ENCODE measurements at regions not wholly inside any gene's neighbourhood (a gene's known extent, or its start where the extent isn't known, plus 50 kb on each side); places are given as distances from the start of the nearest gene placed in this dataset.

GRCh38 chr9:28810388-28811075 lies 1237.3 kb upstream of the C9orf72 start:
- no peak for TF ChIP-seq CTCF (IDR thresholded peaks at IDR 0.05)
- TF ChIP-seq POLR2A (IDR thresholded peaks at IDR 0.05), result no peak

All from thyroid gland (tissue), 4 donors.